GM21367 (cell line): ENCODE measurements at regions not wholly inside any gene's neighbourhood (a gene's known extent, or its start where the extent isn't known, plus 50 kb on each side); places are given as distances from the start of the nearest gene placed in this dataset.

Experiments
- ATAC-seq: cut with Tn5 transposase; IDR thresholded peaks from one replicate; pipeline ENCODE4 v1.9.1; 2021; ENCODE audit not compliant: unreplicated experiment

- ATAC-seq = no peak
Measured at GRCh38 chr15:94535298-94536048, 304.1 kb downstream of the MCTP2 start.

GRCh38 chr15:94536549-94536948 is 305.2 kb downstream of the MCTP2 start:
- ATAC-seq = no peak

GRCh38 chr15:94538280-94538679 is 306.9 kb downstream of the MCTP2 start:
- ATAC-seq = no peak

GRCh38 chr15:94542391-94542790 is 311.0 kb downstream of the MCTP2 start:
- ATAC-seq = no peak

- no peak for ATAC-seq
Measured at GRCh38 chr15:94546808-94547207, 315.4 kb downstream of the MCTP2 start.

GRCh38 chr15:94547711-94548110 is 316.4 kb downstream of the MCTP2 start:
- ATAC-seq = no peak

- no peak for ATAC-seq
Measured at GRCh38 chr15:94555841-94556519, 324.6 kb downstream of the MCTP2 start.

- no peak for ATAC-seq
Measured at GRCh38 chr15:94561036-94561689, 329.8 kb downstream of the MCTP2 start.

GRCh38 chr15:94563456-94563855 is 332.1 kb downstream of the MCTP2 start:
- ATAC-seq = no peak

- ATAC-seq = peak; percentile 78
Measured at GRCh38 chr15:94576889-94577533, 345.6 kb downstream of the MCTP2 start.

GRCh38 chr15:94579286-94579685 is 347.9 kb downstream of the MCTP2 start:
- ATAC-seq = no peak

- no peak for ATAC-seq
Measured at GRCh38 chr15:94580211-94580885, 349.0 kb downstream of the MCTP2 start.

GRCh38 chr15:94582368-94582767 is 351.0 kb downstream of the MCTP2 start:
- peak; percentile 55 for ATAC-seq

GRCh38 chr15:94584833-94585244 is 353.5 kb downstream of the MCTP2 start:
- ATAC-seq = peak; percentile 77

- peak; percentile 51 for ATAC-seq
Measured at GRCh38 chr15:94586099-94586498, 354.7 kb downstream of the MCTP2 start.

- ATAC-seq = no peak
Measured at GRCh38 chr15:94587113-94587512, 355.8 kb downstream of the MCTP2 start.

- no peak for ATAC-seq
Measured at GRCh38 chr15:94588993-94589392, 357.6 kb downstream of the MCTP2 start.

- no peak for ATAC-seq
Measured at GRCh38 chr15:94592495-94592894, 361.1 kb downstream of the MCTP2 start.

- no peak for ATAC-seq
Measured at GRCh38 chr15:94596707-94597106, 365.3 kb downstream of the MCTP2 start.

GRCh38 chr15:94600505-94600904 is 369.1 kb downstream of the MCTP2 start:
- ATAC-seq = no peak
